ENCODE measurements at regions not wholly inside any gene's neighbourhood (a gene's known extent, or its start where the extent isn't known, plus 50 kb on each side); places are given as distances from the start of the nearest gene placed in this dataset.

DNA sequence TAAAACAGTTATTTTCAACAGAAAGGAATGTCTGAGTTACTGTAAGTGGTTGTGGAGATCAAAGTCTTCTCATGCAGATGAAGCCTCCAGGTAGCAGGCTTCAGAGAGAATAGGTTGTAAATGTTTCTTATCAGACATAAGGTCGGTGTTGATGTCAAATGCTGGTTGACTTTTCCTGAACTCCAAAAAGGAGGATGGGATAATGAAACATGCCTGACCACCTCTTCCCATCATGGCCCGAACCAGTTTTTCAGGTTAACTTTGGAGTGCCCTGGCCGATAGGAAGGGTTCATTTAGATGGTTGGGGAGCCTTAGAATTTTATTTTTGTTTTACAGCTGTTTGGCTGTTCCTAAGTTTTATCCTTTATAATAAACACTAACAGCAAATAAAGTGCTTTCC, 478.4 kb downstream of the ACTL7B start:
- TF ChIP-seq, protein P1, sequence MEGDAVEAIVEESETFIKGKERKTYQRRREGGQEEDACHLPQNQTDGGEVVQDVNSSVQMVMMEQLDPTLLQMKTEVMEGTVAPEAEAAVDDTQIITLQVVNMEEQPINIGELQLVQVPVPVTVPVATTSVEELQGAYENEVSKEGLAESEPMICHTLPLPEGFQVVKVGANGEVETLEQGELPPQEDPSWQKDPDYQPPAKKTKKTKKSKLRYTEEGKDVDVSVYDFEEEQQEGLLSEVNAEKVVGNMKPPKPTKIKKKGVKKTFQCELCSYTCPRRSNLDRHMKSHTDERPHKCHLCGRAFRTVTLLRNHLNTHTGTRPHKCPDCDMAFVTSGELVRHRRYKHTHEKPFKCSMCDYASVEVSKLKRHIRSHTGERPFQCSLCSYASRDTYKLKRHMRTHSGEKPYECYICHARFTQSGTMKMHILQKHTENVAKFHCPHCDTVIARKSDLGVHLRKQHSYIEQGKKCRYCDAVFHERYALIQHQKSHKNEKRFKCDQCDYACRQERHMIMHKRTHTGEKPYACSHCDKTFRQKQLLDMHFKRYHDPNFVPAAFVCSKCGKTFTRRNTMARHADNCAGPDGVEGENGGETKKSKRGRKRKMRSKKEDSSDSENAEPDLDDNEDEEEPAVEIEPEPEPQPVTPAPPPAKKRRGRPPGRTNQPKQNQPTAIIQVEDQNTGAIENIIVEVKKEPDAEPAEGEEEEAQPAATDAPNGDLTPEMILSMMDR (IDR thresholded peaks at IDR 0.05; ENCODE audit: poor library complexity), result no peak
- no peak for TF ChIP-seq EZH2 (IDR thresholded peaks at IDR 0.05; ENCODE audit: borderline replicate concordance)
- TF ChIP-seq EZH2phosphoT487 (IDR thresholded peaks at IDR 0.05; ENCODE audit: low read depth, severe bottlenecking, unreplicated experiment), result no peak
